ENCODE measurements at regions not wholly inside any gene's neighbourhood (a gene's known extent, or its start where the extent isn't known, plus 50 kb on each side); places are given as distances from the start of the nearest gene placed in this dataset.
A peak's percentile ranks its signal among the peaks of the same experiment; 100 is the strongest.
"Not testable (repeated sequence)": the region's sequence is repeated elsewhere in the genome, so short reads cannot be mapped to it uniquely, and the experiment has no call there.

DNA sequence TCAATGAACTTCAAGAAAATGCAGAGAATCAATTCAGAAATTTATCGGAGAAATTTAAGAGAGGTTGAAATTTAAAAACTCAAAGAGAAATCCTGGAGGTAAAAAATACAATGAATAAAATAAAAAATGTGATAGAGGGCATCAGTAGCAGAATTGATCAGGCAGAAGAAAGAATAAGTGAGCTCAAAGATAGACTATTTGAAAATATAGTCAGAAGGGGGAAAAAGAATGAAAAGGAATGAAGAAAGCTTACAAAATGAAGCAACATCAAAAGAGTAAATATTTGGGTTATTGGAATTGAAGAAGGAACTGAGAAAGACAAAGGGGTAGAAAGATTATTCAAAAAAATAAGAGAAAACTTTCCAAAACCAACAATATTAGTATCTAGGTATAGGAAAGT lies 291.4 kb downstream of the SH2D4B start:
- H3K36me3 ChIP-seq, result no peaks in the 10 kb centered on the region
- H3K27ac ChIP-seq, result no peak overlapping the region
- intact Hi-C loops (cut with DNase I), result no loop called here
- no peaks in the 10 kb centered on the region for H3K9me3 ChIP-seq
- DNase-seq (ENCODE audit: extremely low spot score in 2 of 2), result no peak
- no peak overlapping the region for H3K4me3 ChIP-seq
- H3K27me3 ChIP-seq, result no peaks in the 10 kb centered on the region
- TF ChIP-seq POLR2A (IDR thresholded peaks at IDR 0.05), result no peak
- TF ChIP-seq POLR2AphosphoS5 (IDR thresholded peaks at IDR 0.05; ENCODE audit: insufficient read depth in 1 of 2, low read depth in 1 of 2), result no peak
- TF ChIP-seq, protein P1, sequence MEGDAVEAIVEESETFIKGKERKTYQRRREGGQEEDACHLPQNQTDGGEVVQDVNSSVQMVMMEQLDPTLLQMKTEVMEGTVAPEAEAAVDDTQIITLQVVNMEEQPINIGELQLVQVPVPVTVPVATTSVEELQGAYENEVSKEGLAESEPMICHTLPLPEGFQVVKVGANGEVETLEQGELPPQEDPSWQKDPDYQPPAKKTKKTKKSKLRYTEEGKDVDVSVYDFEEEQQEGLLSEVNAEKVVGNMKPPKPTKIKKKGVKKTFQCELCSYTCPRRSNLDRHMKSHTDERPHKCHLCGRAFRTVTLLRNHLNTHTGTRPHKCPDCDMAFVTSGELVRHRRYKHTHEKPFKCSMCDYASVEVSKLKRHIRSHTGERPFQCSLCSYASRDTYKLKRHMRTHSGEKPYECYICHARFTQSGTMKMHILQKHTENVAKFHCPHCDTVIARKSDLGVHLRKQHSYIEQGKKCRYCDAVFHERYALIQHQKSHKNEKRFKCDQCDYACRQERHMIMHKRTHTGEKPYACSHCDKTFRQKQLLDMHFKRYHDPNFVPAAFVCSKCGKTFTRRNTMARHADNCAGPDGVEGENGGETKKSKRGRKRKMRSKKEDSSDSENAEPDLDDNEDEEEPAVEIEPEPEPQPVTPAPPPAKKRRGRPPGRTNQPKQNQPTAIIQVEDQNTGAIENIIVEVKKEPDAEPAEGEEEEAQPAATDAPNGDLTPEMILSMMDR (IDR thresholded peaks at IDR 0.05), result no peak
- no peaks in the 10 kb centered on the region for H3K4me1 ChIP-seq

DNA sequence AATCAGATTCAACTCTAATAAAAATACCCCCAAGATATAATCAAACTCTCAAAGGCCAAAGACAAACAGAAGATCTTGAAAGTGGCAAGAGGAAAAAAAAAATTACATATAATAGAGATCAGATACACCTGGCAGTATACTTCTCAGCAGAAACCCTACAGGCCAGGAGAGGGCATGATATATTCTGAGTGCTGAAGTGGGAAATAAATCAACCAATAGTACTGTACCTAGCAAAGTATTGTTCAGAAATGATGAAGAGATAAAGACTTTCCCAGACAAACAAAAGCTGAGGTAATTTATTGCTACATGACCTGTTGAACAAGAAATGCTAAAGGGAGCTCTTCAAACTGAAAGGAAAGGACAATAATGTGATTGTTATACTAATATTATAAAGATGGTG lies 291.9 kb downstream of the SH2D4B start:
- Histone ChIP-seq H3K4me1 (no peaks in the 10 kb centered on the region), H3K27me3 (no peaks in the 10 kb centered on the region), H3K27ac (no peak overlapping the region), H3K36me3 (no peaks in the 10 kb centered on the region), H3K4me3 (no peak overlapping the region), H3K9me3 (no peaks in the 10 kb centered on the region)
- intact Hi-C loops (cut with DNase I), result no loop called here
- no peak for DNase-seq (ENCODE audit: extremely low spot score in 2 of 2)
- TF ChIP-seq, protein P1 (IDR thresholded peaks at IDR 0.05), result no peak
- TF ChIP-seq POLR2A (IDR thresholded peaks at IDR 0.05), result no peak
- TF ChIP-seq POLR2AphosphoS5 (IDR thresholded peaks at IDR 0.05; ENCODE audit: insufficient read depth in 1 of 2, low read depth in 1 of 2), result peak in 1 of 2 donors; percentile 23

DNA sequence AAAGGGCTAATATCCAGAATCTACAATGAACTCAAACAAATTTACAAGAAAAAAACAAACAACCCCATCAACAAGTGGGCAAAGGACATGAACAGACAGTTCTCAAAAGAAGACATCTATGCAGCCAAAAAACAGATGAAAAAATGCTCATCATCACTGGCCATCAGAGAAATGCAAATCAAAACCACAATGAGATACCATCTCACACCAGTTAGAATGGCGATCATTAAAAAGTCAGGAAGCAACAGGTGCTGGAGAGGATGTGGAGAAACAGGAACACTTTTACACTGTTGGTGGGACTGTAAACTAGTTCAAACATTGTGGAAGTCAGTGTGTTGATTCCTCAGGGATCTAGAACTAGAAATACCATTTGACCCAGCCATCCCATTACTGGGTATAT lies 295.0 kb downstream of the SH2D4B start:
- H3K27me3 ChIP-seq; H3K9me3 ChIP-seq; DNase-seq (ENCODE audit: extremely low spot score in 2 of 2); H3K4me3 ChIP-seq; H3K27ac ChIP-seq; intact Hi-C loops (cut with DNase I); H3K36me3 ChIP-seq; H3K4me1 ChIP-seq: not testable (repeated sequence)

DNA sequence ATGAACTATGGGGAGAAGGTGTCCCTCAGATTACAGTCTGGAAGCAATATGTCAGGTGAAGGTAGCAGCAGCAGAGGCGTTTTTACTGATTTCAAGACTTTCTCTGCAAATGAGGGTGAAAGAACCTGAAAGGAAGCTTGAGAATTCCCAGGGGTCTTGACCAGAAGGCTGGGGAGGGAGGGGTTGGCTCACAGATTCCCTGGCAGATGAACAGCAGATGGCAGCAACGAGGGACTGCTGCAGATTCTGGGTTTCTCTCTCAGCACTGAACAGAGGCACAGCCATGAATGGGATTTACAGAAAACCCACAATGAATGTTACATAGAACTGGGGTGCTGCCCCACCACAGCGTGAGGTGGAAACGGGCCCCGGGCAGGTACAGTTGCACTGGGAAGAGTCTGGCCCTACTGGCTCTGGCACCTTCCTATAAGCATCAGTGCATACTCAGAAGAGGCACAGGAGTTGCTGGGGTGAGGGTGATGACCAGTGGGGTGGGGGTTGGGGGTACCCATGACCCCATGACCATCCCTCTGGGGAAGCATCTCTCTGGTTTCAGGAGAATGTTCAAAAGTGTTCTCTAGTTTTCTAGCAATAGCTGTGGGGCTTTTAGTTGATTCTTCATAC lies 317.8 kb downstream of the SH2D4B start:
- H3K9me3 ChIP-seq, result no peaks in the 10 kb centered on the region
- intact Hi-C loops (cut with DNase I), result no loop called here
- H3K4me1 ChIP-seq, result no peaks in the 10 kb centered on the region
- no peak overlapping the region for H3K27ac ChIP-seq
- no peak overlapping the region for H3K4me3 ChIP-seq
- H3K36me3 ChIP-seq, result no peaks in the 10 kb centered on the region
- TF ChIP-seq, protein P1 (IDR thresholded peaks at IDR 0.05), result no peak
- TF ChIP-seq POLR2A (IDR thresholded peaks at IDR 0.05) (no peak), POLR2AphosphoS5 (IDR thresholded peaks at IDR 0.05; ENCODE audit: insufficient read depth in 1 of 2, low read depth in 1 of 2) (no peak)
- no peak for DNase-seq (ENCODE audit: extremely low spot score in 2 of 2)
- H3K27me3 ChIP-seq, result no peaks in the 10 kb centered on the region

DNA sequence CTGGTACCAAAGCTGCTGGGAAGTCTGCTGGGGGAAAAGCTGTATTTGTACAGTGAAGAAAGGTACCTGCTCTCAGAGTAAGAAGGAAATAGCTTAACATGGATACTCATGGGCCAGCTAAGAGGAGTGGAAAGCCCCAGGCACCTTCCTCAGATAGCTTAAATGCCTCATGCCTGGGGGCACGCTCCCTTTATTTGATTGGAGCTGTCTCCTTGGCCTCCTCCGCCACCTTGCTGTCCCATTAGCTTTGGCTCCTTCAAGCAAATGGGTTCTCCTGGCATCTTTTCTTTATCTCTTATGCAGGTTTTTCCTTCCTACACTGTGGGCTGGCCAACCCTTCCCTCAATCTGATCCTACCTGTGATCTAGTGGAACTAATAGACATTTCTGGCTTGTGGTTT lies 318.5 kb downstream of the SH2D4B start:
- DNase-seq (ENCODE audit: extremely low spot score in 2 of 2), result no peak
- Histone ChIP-seq H3K9me3 (no peaks in the 10 kb centered on the region), H3K36me3 (no peaks in the 10 kb centered on the region), H3K27me3 (no peaks in the 10 kb centered on the region), H3K27ac (no peak overlapping the region), H3K4me3 (no peak overlapping the region), H3K4me1 (no peaks in the 10 kb centered on the region)
- intact Hi-C loops (cut with DNase I), result no loop called here
- TF ChIP-seq POLR2AphosphoS5 (IDR thresholded peaks at IDR 0.05; ENCODE audit: insufficient read depth in 1 of 2, low read depth in 1 of 2) (no peak), POLR2A (IDR thresholded peaks at IDR 0.05) (no peak)
- TF ChIP-seq, protein P1 (IDR thresholded peaks at IDR 0.05), result no peak

DNA sequence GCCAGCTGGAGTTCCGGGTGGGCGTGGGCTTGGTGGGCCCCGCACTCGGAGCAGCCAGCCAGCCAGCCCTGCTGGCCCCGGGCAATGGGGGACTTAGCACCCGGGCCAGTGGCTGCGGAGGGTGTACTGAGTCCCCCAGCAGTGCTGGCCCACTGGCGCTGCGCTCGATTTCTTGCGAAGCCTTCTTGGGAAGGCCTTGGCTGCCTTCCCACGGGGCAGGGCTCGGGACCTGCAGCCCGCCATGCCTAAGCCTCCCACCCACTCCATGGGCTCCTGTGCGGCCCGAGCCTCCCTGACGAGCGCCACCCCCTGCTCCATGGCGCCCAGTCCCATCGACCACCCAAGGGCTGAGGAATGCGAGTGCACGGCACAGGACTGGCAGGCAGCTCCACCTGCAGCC lies 321.6 kb downstream of the SH2D4B start:
- H3K4me1 ChIP-seq; H3K4me3 ChIP-seq; H3K36me3 ChIP-seq; DNase-seq (ENCODE audit: extremely low spot score in 2 of 2); H3K27ac ChIP-seq; H3K9me3 ChIP-seq; H3K27me3 ChIP-seq; intact Hi-C loops (cut with DNase I): not testable (repeated sequence)
